Urinary bladder (tissue), 1 donor: ENCODE measurements at regions not wholly inside any gene's neighbourhood (a gene's known extent, or its start where the extent isn't known, plus 50 kb on each side); places are given as distances from the start of the nearest gene placed in this dataset. TPM values are rescaled to one million over a fixed set of nuclear protein-coding genes. Genes with fewer than 3 reads are reported as not detected.

Experiments used
- small RNA-seq: library from RNA; depleted of rRNA; stranded (forward); fragments of <200 nt; gene quantifications from one replicate; pipeline ENCODE3, GENCODE V24; 2014

Small RNAs in the stretch of these regions (small RNA-seq; reads per million reads assigned to genes)
- gene EZH2P1 (not detected), gene MIR802 (not detected)
